Astrocyte of the cerebellum (primary cell): ENCODE measurements at regions not wholly inside any gene's neighbourhood (a gene's known extent, or its start where the extent isn't known, plus 50 kb on each side); places are given as distances from the start of the nearest gene placed in this dataset.

ENCODE experiments used
- DNase-seq: peaks from one replicate; pipeline ENCODE4 v3.0.0-alpha.2; 2011; ENCODE audit warnings: low read depth
- H3K4me3 ChIP-seq: 2 replicates; pipeline ENCODE4 v1.5.1; 2011; ENCODE audit warnings: mild to moderate bottlenecking, low read depth, low read length, moderate library complexity
- in situ Hi-C: cut with HindIII; loops from 2 replicates; pipeline ENCODE4 v1.10.0; 2017; ENCODE audit warnings: low sequenced_read_pairs
- TF ChIP-seq, protein P1 (sequence below): IDR thresholded peaks from 2 replicates; pipeline ENCODE4 v1.5.1; 2012; ENCODE audit warnings: low read length, low read depth, moderate library complexity, mild to moderate bottlenecking; ENCODE audit errors: missing control alignments

DNA sequence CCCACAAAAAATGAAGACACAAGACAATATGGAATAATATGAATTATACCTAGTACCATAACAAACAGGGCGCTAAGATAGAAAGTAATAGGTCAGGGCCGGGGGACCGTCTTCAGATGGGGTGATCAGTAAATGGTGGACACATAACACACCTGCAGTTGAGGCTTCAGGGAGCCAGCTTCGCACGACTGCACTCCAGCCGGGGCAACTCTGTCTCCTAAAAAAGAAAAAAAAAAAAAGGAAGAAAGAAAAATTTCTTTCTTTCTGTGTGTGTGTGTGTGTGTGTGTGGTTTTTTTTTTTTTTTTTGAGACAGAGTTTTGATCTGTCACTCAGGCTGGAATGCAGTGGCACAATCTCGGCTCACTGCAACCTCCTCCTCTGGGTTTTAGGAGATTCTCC, 75.0 kb upstream of the HSPA9 start:
- in situ Hi-C loops: no loop called here

DNA sequence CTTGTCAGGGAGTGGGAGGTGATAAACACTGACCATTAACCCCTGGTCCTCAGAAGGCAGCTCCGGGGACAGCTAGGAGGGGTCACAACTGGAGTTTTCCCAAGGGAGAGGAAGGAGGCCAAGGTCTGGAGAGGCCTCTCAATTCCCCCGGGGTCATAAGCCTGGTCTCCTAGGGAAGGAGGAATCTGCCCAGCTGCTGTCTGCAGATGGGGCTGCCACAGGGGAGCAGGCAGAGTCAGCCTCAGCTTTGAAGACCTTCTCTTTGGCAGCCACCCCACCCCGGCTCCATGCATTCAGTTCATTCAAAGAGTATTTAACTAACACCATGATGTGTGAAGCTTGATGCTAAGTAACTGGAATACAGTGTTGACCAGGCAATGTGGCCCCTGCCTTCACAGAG, 74.6 kb upstream of the HSPA9 start:
- in situ Hi-C loops: loop anchor here (5.0 kb wide), 1 partner anchor 53 kb away; no protein-coding TSS in a partner anchor
- no peak overlapping the region for H3K4me3 ChIP-seq
- TF ChIP-seq, protein P1, sequence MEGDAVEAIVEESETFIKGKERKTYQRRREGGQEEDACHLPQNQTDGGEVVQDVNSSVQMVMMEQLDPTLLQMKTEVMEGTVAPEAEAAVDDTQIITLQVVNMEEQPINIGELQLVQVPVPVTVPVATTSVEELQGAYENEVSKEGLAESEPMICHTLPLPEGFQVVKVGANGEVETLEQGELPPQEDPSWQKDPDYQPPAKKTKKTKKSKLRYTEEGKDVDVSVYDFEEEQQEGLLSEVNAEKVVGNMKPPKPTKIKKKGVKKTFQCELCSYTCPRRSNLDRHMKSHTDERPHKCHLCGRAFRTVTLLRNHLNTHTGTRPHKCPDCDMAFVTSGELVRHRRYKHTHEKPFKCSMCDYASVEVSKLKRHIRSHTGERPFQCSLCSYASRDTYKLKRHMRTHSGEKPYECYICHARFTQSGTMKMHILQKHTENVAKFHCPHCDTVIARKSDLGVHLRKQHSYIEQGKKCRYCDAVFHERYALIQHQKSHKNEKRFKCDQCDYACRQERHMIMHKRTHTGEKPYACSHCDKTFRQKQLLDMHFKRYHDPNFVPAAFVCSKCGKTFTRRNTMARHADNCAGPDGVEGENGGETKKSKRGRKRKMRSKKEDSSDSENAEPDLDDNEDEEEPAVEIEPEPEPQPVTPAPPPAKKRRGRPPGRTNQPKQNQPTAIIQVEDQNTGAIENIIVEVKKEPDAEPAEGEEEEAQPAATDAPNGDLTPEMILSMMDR: no peak
- DNase-seq: no peak

More for the DNA sequence above, 75.0 kb upstream of the HSPA9 start:
- no peak overlapping the region for H3K4me3 ChIP-seq
- TF ChIP-seq, protein P1: no peak
- DNase-seq: no peak

DNA sequence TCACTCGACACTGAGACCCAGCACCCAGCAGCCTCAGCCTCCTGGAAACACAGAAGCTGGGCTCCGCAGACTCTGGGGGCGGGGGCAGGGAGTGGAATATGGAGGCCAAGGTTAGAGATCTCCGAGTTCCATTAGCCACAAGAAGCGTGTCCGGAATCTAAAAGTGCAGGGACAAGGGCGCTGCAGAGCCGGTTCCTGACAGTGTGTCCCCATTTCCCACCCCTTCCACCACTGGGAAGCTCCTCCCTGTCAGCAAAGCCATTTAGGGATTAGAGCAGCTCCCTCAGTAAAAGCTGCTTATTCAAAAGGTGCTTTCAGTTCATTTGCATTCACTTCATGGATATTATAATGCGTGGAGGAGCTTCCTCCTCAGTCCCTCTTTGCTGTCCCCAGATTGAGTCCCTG, 74.1 kb upstream of the HSPA9 start:
- no peak overlapping the region for H3K4me3 ChIP-seq
- in situ Hi-C loops: loop anchor here (5.0 kb wide), 1 partner anchor 53 kb away; no protein-coding TSS in a partner anchor

DNA sequence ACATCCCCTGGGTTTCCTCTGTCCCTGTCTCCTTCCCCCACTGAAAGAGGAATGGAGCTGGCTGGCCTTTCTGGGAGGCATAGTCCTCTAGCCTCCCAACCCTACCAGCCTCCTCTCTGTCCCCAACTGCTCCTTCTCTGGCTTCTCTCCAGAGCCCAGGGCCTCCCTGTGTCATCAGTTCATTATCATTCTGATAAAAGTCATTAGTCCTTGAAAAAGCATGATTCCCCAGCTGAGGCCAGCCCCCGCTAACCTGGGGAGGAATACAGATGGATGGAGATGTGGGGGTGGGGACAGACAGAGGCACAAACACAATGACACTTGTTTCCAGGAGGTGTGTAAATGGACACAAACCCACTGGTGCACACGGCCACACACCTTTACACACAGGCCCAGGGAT, 73.6 kb upstream of the HSPA9 start:
- DNase-seq: no peak
- TF ChIP-seq, protein P1: no peak
- in situ Hi-C loops: loop anchor here (5.0 kb wide), 1 partner anchor 53 kb away; no protein-coding TSS in a partner anchor
- no peak overlapping the region for H3K4me3 ChIP-seq

More for the DNA sequence above, 74.1 kb upstream of the HSPA9 start:
- DNase-seq: no peak
- TF ChIP-seq, protein P1: no peak

DNA sequence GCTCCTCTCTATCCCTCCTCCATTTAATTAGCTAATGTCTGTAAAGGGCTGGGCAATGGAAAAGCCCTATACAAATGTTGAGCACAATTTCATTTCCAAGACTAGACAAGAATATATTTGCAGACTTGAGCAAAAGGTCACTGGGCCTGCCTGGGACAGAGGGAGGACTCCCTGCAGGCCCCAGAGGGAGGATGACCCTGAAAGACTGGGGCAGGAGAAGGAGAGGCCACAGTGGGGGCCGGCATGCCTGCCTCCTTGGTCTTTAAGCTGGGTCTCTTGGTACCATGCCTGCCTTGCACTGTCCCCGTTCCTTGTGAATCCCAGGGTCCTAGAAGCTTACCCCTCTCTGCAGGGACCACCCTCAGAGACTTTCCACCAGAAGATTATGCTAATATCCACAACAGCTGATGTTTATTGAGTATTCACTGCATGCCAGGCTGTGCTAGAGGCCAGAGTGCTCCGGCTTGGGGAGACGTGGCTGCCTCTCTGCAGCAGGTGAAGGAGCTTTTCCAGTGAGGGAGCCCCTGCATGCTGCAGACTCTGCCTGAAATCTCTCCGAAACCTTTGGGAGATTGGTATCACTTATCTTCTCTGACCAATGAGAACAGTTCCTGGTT, 72.7 kb upstream of the HSPA9 start:
- DNase-seq: no peak
- in situ Hi-C loops: loop anchor here (5.0 kb wide), 1 partner anchor 54 kb away; no protein-coding TSS in a partner anchor
- no peak overlapping the region for H3K4me3 ChIP-seq
- TF ChIP-seq, protein P1: no peak

DNA sequence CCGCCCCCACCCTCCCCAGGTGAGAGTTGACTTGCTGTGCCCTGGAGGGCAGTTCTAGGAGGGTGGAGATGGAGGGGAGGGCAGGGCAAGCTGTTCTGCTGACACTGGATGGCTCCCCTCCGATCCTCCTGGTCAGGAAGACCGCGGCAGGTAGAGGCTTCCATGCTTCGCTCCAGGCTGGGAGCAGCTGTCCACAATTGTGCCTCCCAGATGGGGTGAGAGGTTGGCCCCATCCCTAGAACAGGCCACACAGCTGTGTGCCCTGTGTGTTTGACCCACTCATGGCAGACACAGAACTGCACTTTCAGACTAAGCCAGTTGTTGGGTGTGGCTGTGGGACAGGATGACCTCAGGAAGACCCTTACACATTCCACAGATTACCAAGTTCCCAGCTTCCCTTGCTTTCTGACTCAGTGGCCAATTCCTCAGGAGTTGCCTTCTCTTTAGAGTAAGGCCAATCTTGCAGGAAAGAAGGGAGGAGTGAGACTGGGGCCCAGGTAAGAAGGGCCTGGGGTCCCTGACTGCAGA, 72.1 kb upstream of the HSPA9 start:
- in situ Hi-C loops: loop anchor here (5.0 kb wide), 1 partner anchor 55 kb away; no protein-coding TSS in a partner anchor
- TF ChIP-seq, protein P1: no peak
- DNase-seq: no peak
- H3K4me3 ChIP-seq: no peak overlapping the region
